Suprapubic skin (tissue), 4 donors: ENCODE measurements at regions not wholly inside any gene's neighbourhood (a gene's known extent, or its start where the extent isn't known, plus 50 kb on each side); places are given as distances from the start of the nearest gene placed in this dataset.
"Not testable (repeated sequence)": the region's sequence is repeated elsewhere in the genome, so short reads cannot be mapped to it uniquely, and the experiment has no call there.

ENCODE experiments used
- DNase-seq, 2 donors: peaks; one replicate each; pipeline ENCODE4 v3.0.0-alpha.2; 2019; ENCODE audit warnings: low spot score in 2 of 2
- H3K27ac ChIP-seq: fragments of 200-600 bp; sonication (generic); one replicate; pipeline ENCODE4 v1.5.1; 2019
- H3K27me3 ChIP-seq: fragments of 200-600 bp; sonication (generic); one replicate; pipeline ENCODE4 v1.5.1; 2019
- H3K36me3 ChIP-seq: fragments of 200-600 bp; sonication (generic); one replicate; pipeline ENCODE4 v1.5.1; 2019
- H3K4me1 ChIP-seq: fragments of 200-600 bp; sonication (generic); one replicate; pipeline ENCODE4 v1.5.1; 2019
- H3K4me3 ChIP-seq: fragments of 200-600 bp; sonication (generic); one replicate; pipeline ENCODE4 v1.5.1; 2019; ENCODE audit warnings: mild to moderate bottlenecking
- H3K9me3 ChIP-seq: fragments of 200-600 bp; sonication (generic); one replicate; pipeline ENCODE4 v1.5.1; 2019
- WGBS: methylation state at CpG from one replicate; pipeline ENCODE4 v1.1.5; 2018; 5-methylcytosine and 5-hydroxymethylcytosine counted together

DNA sequence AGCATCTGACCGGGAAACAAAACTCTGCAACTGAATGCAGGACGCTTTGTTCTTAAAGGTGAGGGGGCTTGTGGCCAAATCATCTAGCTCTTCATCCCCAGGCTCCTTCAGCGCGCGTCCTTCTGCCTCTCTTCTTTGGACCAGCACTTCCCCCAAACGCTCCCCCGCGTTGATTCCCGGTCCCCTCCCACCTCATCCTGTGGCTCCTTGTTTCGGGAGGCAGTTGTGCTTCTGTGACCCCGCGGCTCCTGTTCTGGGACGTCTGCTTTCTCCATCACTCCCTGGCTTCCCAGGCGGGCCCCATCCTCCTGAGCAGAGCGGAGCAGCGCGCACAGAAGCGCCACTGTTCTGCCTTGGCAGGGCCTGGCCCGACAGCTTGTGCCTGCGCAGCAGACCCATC is 109.7 kb upstream of the ZNG1E start:
- H3K4me1 ChIP-seq, DNase-seq, H3K27ac ChIP-seq, H3K27me3 ChIP-seq, H3K9me3 ChIP-seq, H3K4me3 ChIP-seq, H3K36me3 ChIP-seq: not testable (repeated sequence)
- WGBS, result 65% methylated on average over 15 of the region's 20 CpGs

DNA sequence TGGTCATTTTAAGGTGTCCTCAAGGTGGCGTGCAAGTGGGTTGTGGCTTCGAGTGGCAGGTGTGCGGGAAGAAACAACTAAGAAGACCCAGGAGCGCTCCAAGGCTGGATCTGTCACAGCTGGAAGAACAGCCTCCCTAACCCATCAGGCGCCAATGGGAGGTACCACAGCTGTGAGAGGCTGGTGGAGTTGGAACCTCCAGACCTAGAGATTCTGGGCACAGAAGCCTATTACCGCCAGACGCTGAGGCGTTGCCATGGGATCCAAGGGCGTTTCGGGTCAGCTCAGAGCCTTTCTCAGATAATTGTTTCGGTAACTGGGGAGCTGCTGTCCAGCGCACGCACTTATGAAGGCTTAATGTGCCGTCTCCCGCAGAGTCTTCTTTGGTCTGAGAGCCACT is 156.7 kb upstream of the ZNG1E start:
- H3K4me1 ChIP-seq, DNase-seq, H3K27ac ChIP-seq, H3K27me3 ChIP-seq, H3K36me3 ChIP-seq, H3K4me3 ChIP-seq, H3K9me3 ChIP-seq: not testable (repeated sequence)
- 76% methylated on average over 5 of the region's 15 CpGs for WGBS

DNA sequence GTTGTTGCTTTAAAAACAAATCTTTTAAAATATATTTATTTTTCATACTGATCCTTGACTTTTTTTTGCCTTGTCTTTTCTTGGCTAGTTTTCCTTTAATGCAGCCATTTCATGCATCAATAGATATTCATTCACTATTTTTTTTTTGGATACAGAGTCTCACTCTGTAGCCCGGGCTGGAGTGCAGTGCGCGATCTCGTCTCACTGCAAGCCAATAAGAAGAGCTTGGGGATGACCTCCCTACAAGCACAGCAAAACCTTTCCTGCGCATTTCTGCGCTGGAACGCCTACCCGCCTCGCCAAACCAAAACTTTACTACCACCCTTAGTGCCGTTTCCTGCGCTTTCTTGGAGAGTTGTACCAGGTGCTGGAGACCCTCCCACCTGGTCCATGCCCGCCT is 161.3 kb upstream of the ZNG1E start:
- not testable (repeated sequence) for DNase-seq, H3K4me3 ChIP-seq, H3K4me1 ChIP-seq, H3K36me3 ChIP-seq, H3K27ac ChIP-seq, H3K27me3 ChIP-seq, H3K9me3 ChIP-seq
- WGBS, result 90% methylated on average over 12 of the region's 12 CpGs

DNA sequence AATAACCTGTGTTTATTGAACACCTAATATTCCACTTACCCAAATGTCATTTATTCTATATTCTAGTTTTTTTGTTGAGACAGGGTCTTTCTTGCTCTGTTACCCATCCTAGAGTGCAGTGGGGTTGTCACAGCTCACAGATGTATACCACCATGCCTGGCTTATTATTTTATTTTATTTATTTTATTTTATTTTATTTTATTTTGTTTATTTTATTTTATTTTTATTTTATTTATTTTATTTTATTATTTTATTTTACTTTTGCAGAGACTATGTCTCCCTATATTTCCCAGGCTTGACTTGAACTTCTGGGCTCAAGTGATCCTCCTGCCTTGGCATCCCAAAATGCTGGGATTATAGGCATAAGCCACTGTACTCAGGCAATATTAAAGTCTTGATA is 167.8 kb upstream of the ZNG1E start:
- not testable (repeated sequence) for H3K27me3 ChIP-seq, H3K27ac ChIP-seq, H3K4me3 ChIP-seq, H3K36me3 ChIP-seq, H3K4me1 ChIP-seq, H3K9me3 ChIP-seq, DNase-seq

DNA sequence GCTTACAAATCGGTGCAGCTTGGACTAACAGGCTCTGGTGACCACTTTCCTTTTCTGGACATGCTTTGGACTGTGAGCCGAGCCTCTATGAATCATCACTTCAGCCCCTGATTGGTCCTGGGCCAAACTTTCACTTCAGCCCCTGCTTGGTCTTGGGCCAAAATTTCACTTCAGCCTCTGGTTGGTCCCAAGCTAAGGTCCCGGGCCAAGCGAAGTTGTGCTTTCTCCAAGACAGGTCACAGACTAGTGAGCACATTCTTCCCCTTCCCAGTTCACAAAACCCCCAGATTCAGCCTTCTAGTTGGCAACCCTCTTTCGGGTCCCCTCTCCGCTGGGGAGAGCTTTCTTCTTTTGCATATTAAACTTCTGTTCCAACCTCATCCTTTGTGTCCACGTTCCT is 171.0 kb upstream of the ZNG1E start:
- 79% methylated on average over 6 of the region's 7 CpGs for WGBS
- not testable (repeated sequence) for H3K9me3 ChIP-seq, H3K27me3 ChIP-seq, H3K4me1 ChIP-seq, H3K27ac ChIP-seq, H3K36me3 ChIP-seq, H3K4me3 ChIP-seq, DNase-seq

DNA sequence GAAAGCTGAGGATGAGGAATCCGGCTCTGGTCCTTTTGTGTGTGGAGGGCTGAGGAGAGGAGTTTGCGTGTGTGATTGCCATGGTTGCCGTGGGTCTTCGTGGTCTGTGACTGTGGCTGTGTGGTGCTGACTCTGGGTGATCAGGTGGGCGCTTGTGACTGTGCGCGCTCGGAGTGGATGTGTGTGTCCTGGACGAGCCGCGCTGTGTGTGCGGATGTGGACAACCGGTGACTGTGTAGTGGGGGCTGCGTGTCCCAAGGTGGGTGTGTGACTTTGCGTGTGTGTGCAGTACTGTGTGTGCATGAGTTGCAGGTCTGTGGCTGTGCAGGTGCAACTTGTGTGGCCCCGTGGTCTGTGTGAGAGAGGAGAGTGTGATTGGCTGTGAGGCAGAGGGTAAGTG is 172.0 kb upstream of the ZNG1E start:
- H3K4me1 ChIP-seq, H3K27ac ChIP-seq, DNase-seq, H3K4me3 ChIP-seq, H3K36me3 ChIP-seq, H3K27me3 ChIP-seq, H3K9me3 ChIP-seq: not testable (repeated sequence)
- 93% methylated on average over 15 of the region's 16 CpGs for WGBS

DNA sequence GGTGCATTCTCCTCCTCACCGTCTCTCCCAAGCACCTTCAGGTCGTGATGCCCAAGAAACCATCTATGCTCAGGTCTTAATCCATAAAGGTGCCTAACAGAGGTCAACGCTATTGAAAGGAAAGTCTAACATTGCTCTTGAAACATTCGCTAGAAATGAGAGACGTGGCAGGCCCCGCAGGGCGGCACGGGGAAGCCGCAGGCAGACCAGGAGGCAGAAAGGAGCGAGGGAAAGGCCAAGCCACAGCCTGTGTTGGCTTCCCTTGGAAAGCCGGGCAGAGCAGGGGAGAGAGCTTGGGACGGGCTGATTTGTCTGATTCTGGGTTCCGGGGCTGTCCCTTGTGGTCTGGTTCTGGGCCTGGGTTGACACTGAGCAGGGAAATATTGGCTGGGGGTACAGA is 192.8 kb upstream of the ZNG1E start:
- H3K27ac ChIP-seq, H3K4me3 ChIP-seq, H3K27me3 ChIP-seq, H3K9me3 ChIP-seq, H3K4me1 ChIP-seq, H3K36me3 ChIP-seq: not testable (repeated sequence)
- 79% methylated on average over 13 of the region's 13 CpGs for WGBS
- DNase-seq, result peak in 1 of 2 donors; percentile 77

DNA sequence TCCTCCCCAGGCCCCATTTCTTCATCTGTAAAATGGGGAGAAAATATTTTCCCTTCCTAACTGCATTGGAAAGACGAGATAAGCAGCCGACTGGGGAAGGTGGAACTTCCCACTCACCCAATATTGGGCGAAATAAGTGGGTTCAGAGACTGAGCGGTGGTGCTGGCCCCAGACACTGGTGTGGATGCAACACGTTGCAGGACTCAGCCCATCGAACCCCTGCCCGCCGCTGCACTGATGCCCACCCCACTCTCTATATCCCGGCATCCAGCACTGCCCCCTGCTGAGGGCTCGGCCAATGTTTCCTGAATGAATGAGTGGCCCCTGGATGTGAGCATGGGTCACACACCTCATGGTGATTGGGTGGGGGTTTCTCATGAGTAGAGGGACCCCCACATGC is 194.4 kb upstream of the ZNG1E start:
- WGBS, result 89% methylated on average over 10 of the region's 10 CpGs
- H3K36me3 ChIP-seq, H3K4me3 ChIP-seq, H3K4me1 ChIP-seq, H3K27me3 ChIP-seq, H3K27ac ChIP-seq, H3K9me3 ChIP-seq: not testable (repeated sequence)
- DNase-seq, result peak in 1 of 2 donors; percentile 62

DNA sequence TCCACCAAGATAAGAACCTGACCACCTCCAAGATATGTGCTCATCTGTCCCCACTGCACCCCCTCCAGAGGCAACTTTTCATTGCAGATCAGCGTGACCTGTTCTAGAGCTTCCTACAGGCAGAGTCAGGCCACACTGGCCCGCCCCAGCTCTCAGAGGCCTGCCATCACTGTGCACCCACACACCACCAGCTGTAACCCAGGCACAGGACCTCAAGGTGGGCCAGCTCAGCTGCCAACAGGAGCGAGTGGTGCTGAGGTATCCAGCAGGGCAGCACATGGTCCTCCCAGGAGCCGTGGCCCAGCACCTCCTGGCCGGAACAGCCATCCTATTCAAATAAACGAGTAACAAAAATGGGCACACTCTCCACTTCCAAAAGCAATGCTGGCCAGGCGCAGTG is 189.9 kb upstream of the FOXD4L5 start:
- not testable (repeated sequence) for H3K4me3 ChIP-seq, H3K4me1 ChIP-seq, H3K36me3 ChIP-seq, H3K27me3 ChIP-seq, H3K27ac ChIP-seq, H3K9me3 ChIP-seq
- WGBS, result 92% methylated on average over 2 of the region's 7 CpGs
- DNase-seq, result peak in 1 of 2 donors; percentile 45

DNA sequence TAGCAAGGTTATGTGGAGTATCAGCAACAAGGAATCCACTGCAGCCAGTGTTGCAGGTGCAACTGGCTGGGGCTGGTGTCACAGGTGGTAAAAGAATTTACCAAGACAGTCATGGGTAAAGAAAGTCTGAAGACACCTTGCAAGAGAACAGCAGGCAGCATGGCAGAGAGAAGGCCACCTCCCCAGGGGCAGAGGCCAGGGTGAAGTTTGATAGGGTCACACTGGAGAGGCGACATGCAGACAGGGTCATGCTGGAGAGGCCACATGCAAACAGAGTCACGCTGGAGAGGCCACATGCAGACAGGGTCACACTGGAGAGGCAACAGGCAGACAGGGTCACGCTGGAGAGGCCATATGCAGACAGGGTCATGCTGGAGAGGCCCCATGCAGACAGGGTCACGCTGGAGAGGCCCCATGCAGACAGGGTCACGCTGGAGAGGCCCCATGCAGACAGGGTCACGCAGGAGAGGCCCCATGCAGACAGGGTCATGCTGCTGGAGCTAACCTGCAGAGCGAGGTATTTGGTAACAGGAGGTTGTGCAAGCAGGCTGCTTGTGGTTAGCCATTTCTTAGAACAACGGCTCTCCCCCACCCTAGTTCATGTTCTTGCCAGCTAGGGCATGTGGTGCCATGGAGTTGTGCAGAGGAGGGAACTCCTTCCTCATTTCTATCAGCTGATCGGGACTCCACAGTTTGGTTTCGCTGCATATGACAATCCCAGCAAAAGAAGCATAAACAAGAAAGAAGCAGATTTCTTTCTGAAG is 188.2 kb upstream of the FOXD4L5 start:
- not testable (repeated sequence) for H3K4me3 ChIP-seq, H3K27ac ChIP-seq, H3K9me3 ChIP-seq, H3K27me3 ChIP-seq, H3K4me1 ChIP-seq, H3K36me3 ChIP-seq
- 60% methylated on average over 8 of the region's 10 CpGs for WGBS
- peak in 1 of 2 donors; percentile 9 for DNase-seq

DNA sequence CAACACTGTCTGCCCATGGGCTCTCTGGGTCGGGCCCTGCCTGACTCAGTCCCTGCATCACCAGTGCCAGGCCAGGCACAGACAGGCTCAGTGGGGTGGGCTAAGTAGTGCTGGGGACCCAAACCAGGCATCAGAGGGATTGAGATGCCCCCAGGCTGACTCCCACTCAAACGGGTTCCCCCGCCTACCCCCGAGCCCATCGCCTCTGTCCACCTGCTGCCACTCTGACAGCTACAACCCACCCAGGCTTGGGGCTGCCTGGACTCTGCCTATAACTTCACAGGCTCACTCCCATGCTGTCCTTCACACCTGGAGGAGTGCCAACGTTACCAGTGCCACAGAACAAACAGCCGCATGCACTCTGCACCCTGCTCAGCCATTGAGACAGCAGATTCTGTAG is 186.1 kb upstream of the FOXD4L5 start:
- peak in 1 of 2 donors; percentile 3 for DNase-seq
- not testable (repeated sequence) for H3K4me3 ChIP-seq, H3K27ac ChIP-seq, H3K36me3 ChIP-seq, H3K27me3 ChIP-seq, H3K9me3 ChIP-seq, H3K4me1 ChIP-seq
- WGBS, result 80% methylated on average over 1 of the region's 7 CpGs

DNA sequence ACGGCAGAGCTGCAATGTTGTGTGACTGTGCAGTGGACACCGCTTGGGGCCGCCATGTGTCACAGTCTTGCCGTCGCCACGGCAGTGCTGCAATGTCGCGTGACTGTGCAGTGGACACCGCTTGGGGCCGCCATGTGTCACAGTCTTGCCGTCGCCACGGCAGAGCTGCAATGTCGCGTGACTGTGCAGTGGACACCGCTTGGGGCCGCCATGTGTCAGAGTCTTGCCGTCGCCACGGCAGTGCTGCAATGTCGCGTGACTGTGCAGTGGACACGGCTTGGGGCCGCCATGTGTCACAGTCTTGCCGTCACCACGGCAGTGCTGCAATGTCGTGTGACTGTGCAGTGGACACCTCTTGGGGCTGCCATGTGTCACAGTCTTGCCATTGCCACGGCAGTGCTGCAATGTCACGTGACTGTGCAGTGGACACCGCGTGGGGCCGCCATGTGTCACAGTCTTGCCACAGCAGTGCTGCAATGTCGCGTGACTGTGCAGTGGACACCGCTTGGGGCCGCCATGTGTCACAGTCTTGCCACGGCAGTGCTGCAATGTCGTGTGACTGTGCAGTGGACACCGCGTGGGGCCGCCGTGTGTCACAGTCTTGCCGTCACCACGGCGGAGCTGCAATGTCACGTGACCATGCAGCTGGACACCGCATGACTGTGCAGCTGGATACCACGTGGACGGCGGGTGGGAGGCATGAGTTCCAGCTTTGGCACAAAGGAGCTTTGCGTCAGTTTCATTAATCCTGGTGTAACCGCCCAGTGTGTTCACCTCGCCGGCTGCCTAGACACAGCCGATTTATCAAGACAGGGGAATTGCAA is 182.1 kb upstream of the FOXD4L5 start:
- WGBS, result 89% methylated on average over 33 of the region's 55 CpGs
- not testable (repeated sequence) for H3K9me3 ChIP-seq, H3K27me3 ChIP-seq, H3K27ac ChIP-seq, H3K4me1 ChIP-seq, H3K4me3 ChIP-seq, H3K36me3 ChIP-seq
- DNase-seq, result peak in 1 of 2 donors; percentile 26

DNA sequence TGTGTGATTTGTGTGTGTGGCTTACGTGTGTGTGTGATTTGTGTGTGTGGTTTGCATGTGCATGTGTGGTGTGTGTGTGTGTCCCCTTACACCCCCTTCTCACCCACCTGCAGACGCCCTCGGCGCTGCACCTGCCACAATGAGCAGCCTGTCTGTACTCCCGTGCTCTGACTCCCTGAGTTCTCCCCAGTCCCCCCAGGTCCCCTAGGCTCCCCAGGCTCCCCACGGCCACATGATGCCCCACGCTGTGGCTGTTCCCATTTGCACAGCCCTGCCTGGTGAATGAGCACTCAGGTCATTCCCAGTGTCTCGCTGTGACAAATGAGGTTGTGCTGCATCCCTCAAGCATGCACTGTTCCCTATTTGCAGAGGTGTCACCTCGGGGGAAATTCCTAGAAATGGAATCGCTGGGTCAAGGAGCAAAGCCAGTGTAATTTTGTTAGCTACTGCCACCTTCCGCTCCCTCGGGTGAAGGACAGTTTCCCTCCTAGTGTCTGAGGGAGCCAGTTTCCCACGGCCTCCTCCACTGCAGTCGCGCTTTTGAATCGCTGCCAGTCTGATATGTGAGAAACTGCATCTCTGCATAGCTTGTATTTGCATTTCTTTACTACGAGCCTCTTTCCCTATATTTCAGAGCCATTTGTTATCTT is 180.4 kb upstream of the FOXD4L5 start:
- H3K4me3 ChIP-seq, H3K9me3 ChIP-seq, H3K36me3 ChIP-seq, H3K4me1 ChIP-seq, H3K27me3 ChIP-seq, H3K27ac ChIP-seq: not testable (repeated sequence)
- DNase-seq, result peak in 1 of 2 donors; percentile 40
- WGBS, result 90% methylated on average over 15 of the region's 17 CpGs

DNA sequence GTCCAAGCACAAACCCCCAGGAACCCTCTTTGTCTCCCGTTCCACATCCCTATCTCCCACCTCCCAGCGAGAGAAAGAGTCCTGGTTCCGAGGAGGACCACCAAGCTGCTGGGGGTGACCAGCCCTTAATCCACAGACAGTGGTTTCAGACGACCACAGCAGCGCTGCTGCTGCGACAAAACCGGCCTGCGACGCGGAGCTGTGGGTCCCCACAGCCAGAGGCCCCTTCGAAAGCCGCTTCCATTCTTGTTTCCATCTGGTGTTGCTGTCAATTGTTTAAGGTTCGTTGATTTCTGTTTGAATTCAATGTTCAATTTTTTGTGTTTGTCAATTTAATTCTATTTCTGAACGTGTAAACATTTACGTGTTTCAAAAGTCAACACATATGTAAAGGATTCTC is 177.5 kb upstream of the FOXD4L5 start:
- H3K9me3 ChIP-seq, H3K36me3 ChIP-seq, H3K27me3 ChIP-seq, H3K4me1 ChIP-seq, H3K4me3 ChIP-seq, H3K27ac ChIP-seq: not testable (repeated sequence)
- WGBS, result 83% methylated on average over 12 of the region's 15 CpGs
- DNase-seq, result peak in 1 of 2 donors; percentile 8
